HG02678 (cell line): ENCODE measurements at regions not wholly inside any gene's neighbourhood (a gene's known extent, or its start where the extent isn't known, plus 50 kb on each side); places are given as distances from the start of the nearest gene placed in this dataset.

Experiments used
- ATAC-seq: cut with Tn5 transposase; IDR thresholded peaks from one replicate; pipeline ENCODE4 v1.9.1; 2021; ENCODE audit warnings: mild to moderate bottlenecking, moderate library complexity; ENCODE audit not compliant: unreplicated experiment

DNA sequence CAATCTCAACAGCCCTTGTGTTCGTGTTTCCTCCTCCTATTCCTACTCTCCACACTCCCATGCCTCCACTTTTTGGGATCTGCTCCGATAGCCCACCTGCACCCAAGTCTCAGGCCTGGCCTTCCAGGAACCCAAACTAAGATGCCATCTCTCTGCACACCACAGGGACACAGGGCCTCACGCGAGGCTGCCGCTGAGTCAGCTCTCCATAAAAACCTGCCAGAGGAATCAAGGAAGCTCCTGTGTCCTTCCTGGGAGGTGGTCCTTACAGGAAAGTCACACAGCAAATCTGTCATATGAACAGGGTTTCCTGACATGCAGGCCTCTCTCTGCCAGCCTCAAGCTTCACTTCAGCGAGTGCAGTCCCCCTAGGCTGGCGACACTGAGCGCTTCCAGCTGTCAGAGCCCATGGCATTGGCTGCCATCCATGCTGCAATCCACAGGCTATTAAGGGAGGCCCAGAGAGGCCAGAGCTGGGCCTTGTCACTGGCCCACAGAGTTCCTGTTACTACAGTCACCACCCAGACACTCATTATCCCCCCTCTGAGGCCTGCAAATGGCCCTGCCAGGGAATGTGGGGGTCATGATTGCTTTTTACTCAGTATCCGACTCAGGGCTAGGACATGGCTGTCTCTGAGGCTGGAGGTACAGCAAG is 151.4 kb downstream of the OAT start:
- ATAC-seq: no peak

DNA sequence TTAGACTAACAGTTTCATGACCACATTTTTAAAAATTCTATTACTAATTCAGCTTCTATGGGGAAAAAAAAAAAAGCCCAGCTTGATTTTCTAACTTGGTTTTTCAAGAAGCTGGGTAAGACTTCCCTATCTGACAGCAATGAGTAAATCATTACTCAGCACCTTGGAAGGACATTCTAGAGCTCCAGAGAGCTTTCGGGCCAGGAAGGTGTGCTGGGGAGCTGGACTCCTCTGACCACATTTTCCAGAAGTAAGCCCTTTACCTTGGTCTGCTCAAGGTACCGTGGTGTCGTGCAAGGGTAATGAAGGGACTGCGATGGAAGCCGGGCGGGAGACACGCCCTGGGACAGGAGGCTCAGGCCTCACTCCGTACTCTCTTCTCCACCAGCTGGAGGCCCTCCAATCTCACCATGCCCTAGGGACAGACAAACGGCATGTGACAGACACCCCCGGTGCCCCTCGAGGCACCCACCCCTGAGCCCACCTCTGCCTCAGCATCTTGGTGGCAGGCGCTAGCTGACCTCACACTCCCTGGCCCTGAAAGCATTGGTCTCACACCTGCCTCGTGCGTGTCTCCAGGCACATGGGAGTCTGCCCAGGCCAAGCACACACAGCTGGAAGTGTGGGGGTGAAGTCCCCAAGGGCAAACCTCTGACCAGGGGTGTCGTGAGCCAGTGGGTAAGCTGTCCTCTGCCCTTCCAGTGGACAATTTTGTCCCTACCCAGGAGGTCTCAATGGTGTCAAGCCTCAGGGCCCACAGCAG is 152.1 kb downstream of the OAT start:
- ATAC-seq: no peak

DNA sequence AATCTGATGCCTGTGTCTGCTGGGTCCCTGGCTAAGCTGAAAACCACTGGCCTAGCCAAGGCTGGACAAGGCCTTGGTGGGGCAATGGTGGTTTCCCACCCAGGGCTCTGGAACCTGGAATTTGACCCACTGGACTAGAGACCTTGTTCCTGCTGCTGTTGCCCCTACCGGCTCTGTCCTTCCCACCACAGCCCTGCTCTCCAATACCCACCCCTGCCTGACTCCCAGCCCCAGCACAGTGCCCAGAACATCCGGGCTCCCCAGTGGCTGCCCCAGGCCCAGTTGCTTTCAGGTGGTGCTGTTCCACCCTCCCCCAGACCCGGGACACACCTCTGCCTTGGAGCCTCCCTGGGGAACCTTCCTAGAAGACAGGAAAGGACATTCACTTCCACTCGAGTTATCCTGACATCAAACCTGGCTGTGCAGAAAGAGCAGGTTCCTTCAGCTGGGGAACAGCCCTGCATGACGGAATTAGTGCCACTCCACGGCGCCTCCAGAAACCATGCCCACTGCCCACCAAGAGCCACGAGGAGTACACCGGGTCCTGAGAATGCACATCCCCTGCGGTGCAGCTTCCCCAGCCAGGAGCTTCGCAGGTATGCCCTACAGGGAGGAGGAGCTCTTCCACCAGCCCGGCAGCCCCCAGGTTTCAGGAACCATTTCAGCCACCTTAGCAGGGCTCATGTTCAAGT is 152.8 kb downstream of the OAT start:
- ATAC-seq: no peak

DNA sequence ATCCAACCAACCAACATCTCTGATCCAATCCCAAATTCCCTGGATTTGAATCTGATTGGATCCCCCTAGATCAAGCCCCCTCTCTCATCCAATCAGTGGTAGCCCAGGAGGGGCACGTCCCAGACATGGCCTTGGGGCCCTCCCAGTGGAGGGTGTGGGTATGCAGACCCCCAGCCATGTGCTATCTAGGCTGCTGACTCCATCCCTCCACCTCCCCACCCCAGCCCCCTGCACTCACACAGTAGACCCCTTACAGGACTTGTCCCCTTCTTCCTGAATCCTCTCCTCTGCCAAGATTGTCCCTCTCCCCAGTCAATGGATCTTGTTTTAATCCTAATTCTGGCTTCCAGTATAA is 153.4 kb downstream of the OAT start:
- no peak for ATAC-seq

DNA sequence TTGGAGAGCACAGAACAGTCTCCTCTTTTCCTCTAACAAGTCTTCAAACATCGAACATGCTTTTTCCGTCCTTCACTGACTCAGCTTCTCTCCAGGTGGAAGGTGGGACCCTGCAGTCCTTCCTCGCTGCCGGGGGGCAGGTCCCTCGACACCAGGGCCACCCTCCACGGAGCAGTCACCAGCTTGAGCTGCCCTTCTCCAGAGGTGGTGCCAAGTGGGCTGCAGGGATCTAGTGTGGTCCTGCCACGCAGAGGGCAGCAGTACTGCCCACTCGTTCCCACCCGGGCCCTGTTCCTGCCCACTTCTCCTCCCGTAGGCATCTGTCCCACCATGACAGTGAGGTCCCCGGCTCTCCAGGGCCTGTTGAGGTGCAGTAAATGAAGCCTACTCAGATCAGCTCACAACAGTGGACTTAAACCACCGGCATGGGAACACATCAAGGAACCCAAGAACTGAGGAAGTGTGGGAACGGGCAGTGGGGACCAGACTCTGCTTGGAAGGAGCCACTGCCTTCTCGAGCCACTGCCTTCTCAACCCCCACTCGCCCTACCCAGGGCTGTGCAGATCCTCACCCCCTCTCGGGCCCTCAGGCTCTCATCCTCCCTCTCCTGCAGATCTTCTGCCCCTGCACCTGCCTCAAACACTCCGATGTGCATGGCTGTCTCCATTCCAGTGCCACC is 153.9 kb downstream of the OAT start:
- ATAC-seq: no peak

DNA sequence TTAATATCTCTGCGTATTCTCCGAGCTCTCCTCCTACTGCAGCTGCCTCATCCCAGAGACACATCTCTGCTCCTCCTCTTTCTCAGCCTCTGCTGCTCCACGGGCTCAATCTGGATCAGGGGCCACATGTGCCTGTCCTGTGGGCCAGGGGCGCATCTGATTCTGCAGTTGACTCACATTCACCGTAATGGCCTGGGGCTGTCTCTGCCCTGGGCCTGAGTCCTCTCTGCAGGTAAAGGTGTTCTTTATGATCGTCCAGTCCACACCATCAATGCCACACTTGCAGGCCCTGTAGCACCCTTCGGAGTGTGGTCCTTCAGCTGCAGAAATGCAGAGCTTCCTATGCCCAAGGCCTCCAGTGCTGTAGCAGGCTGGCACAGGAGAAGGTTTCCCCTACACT is 154.5 kb downstream of the OAT start:
- no peak for ATAC-seq

DNA sequence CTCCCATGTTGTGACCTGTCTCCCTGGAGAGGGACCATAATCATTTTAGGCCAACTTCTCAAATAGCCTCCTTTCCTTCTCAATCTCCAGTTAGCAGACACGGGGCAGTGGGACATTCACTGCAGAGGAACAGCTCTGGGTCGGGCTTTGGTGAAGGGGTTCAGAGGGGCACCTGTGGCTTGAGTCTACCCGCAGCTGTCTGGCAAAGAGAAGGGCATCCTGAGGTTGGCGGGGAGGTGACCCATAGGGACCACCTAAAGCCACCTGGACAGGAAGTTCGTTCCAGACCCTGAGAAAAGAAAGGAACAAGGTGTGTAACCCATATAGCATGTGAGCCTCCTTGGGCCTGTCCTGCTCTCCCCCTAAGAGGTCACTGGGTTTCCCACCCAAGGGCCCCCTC is 155.0 kb downstream of the OAT start:
- ATAC-seq: no peak

DNA sequence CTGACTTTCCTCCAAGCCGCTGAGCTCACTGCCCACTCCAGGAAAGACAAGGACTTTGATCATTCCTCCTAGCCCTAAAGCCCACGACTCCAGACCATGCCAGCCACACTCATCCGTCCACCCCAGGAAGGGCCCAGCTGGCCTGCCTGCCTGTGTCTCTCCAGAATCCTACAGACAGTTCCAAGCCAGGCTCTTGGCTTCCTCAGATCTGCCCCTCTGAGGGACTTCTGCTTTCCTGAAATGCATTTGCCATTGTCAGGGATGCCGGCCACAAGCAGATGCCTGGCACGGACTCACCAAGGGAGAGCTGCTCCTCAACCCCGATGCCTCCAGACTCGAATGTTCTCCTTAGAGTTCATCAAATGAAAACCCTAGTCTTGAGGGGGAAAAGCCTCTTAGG is 155.8 kb downstream of the OAT start:
- ATAC-seq: no peak

DNA sequence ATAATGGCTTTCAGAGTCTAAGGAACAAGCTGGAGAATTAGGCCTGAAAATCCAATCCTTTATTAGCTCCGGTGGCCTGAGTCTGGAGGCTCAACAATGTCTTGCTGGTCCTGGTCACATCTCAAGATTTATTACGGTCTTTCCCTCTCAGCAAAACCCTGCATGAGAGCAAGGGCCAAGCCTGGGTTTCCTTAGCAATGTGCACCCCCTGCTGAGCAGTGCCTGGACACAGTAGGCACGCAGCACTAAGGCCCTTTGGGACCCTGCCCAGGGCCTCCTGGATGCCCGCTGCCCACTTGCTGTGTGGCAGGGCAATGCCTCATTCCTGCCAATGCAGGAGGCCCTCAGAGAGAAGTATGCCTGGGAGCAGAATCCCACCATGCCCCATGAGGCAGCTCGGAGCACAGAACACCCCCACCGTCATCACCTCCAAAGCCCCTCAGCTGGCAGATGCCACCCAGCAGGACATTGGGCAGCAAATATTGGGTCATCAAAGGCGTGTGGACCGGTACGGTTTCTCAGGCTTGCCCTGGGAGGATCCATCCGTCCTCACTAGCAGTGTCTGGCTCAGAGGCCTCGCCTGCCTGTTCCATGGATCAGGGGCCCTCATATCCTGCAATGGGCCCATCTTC is 156.4 kb downstream of the OAT start:
- ATAC-seq: no peak

DNA sequence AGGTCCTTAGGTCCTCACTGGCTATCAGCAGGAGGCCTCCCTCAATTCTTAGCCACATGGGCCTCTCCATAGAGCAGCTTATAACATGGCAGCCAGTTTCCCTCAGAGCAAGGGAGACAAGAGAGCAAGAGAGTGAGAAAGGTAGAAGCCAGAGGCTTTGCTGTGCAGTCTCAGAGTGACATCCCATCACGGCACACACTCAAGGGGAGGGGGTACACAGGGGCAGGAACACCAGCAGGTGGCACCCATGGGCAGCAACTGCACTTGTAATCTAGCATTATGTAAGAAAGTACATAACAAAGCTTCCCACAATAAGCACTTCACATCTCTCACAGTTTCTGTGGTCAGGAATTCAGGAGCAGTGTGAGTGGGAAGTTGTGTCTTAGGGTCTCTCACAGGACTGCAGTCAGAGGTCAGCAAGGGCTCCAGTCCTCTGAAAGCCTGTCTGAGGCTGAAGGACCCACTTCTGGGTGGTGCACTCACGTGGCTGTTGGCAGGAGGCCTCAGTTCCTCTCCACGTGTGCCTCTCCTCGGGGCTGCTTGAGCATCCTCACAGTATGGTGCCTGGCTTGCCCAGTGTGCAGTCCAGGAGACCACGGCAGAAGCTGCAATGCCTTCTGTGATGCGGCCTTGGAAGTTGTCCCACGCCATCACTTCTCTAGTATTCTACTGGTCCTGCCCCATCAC is 159.4 kb downstream of the OAT start:
- ATAC-seq: no peak

DNA sequence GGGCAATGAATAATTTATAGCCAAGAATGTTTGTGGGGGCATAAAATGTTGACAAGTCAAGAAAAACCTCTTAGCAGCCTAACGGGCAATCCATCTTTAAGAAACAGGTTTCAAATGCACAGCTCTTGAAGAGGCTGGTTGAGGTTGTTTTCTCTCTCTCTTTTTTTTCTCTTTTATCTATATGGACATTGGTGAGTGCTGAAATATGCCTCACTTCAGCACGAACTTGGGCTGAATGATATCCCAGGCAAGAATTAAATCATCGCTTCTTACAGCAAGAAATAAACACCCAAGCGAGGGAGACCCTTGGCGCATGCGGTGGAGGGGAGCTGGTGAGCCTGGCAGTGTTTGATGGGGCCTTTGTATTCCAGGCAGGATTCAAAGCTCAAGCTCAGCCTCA is 160.9 kb downstream of the OAT start:
- no peak for ATAC-seq

DNA sequence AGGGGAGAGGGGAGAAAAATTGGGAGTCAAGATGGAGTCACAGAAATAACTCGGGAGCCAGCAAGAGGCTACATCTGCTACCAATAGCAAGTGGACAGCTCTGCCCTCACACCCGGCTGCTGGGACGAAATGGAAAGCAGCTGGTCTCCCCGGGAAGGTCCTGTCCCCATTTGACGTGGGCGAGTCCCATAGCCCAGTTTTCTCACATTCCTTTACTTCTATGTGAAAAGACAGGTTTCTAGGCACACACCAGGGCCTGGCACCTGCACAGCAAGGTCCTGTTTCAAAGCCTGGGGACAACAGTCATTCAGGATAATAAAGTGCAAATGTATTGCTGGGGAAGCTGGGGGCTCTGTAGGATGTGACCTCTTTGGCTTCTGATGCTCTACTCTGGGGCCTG is 162.6 kb downstream of the OAT start:
- ATAC-seq: no peak

DNA sequence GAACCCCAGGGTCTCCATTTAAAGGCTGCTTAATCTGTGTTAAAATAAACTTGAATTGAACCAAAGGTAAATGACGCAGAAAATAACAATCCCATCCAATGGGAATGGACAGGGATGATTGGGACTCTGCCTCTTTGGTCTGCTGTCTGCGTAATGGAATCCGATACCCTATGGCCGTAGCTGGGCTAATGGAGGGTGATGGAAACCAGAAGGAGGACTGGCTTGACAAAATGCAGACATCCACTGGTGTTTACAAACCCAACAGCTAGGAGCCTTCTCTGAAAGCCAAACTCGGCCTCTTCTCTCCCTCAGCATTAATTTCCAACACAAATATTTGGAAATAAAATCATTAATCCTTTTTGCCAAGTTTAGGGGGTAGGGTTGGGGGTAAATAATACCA is 162.2 kb upstream of the CHST15 start:
- no peak for ATAC-seq

DNA sequence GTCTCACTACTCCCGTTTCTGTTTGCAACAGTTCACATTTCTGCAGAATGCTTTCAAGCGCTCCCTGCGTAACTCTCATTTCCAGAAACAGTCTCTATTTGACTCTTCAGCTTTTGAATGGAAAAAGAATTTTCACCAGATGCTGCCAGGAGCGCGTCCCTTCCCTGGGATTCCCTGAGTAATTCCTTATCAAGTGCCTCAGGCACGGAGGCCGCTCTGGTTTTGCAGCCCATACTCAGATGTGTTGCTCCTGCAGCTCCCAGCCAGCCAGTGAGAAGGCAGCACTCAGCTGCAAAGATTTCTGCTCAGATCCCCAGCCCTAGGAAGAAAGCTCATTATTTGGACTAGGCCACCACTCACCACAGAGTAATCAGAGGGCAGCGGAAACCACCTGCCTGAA is 161.1 kb upstream of the CHST15 start:
- no peak for ATAC-seq

DNA sequence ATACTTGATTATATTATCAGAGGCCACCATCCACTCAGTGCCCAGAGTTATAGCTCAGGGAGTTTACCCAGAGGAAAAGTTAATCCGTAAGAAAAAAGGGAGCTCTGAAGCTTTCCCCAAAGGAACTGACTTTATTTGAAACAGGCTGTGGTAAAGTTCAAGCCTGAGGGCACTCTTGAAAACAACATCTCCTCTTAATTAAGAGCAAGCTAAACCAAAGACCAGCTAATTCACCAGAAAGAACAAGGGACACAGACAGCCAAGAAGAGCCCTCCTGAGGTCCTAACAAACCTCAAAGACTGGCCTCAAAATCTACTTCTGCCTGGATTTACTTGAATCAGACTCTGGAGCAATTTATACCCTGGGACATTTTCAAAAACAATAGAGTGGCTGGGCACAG is 159.6 kb upstream of the CHST15 start:
- ATAC-seq: no peak

DNA sequence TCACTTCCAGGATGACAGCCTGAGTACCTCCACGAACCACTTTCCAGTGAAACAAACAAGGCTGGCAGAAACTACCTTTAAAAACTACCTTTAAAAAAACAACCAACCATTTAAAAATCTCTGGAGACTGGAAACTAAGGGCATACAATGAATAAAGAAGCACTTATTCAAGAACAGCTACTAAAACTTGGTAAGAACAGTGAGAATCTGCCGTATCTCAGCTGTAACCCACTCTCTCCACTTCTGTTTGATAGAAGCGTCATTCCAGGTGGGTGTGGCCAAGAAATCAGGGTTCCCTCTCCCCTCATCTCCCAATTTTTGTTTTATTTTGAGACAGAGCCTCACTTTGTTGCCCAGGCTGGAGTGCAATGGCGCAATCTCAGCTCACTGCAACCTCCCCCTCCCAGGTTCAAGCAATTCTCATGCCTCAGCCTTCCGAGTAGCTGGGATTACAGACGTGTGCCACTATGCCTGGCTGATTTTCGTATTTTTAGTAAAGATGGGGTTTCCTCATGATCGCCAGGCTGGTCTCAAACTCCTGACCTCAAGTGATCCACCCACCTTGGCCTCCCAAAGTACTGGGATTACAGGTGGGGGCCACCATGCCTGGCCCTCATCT is 158.8 kb upstream of the CHST15 start:
- ATAC-seq: no peak

DNA sequence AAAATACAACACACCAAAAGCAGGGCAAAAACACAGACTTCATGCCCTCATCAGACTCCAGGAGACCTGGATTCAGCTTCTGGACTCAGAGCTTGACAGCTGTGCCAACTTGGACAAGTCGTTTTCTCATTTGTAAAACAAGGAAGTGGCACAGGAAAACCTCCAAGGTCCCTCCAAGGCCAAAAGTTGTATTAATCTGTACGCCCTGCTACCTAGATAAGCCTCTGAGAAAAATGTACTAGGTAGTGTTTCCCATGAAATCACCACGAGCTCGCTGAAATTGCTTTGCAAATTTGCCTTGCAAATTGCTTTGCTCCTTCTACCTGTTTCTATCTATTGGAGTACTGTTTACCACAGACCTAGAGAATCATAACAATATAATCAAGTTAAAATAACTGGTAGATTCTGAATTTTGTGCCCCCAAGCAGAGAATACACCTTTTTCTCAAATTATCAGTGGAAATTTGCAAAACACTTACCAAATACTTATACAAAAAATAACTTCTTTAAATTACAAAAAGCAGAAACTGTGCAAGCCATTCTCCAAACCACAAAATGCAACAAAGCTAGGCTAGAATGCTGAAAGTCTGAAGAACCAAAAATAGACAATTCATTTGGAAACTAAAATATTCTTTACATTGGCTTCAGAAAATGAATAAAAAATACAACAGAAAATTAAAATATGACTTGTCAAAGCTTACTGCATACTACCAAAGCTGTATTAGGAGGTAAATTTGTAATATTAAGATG is 158.1 kb upstream of the CHST15 start:
- ATAC-seq: no peak

DNA sequence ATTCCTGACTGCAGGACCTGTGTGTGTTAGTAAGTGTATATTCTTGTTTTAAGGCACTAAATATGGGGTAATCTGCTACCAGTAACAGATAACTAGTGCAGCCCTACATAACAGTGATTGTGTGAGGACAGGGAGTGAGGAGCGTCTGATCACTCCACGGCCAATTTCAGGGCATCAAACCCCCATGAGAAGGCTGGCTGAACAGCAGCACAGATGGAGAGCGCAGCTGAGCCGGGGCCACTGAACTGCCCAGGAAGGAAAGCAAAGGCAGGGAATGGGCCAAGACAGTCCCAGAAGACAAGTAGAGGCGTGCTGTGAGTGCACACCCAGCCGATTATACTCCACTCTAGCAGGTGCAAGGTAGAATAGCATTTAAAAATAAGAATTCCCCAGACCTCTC is 157.1 kb upstream of the CHST15 start:
- no peak for ATAC-seq

DNA sequence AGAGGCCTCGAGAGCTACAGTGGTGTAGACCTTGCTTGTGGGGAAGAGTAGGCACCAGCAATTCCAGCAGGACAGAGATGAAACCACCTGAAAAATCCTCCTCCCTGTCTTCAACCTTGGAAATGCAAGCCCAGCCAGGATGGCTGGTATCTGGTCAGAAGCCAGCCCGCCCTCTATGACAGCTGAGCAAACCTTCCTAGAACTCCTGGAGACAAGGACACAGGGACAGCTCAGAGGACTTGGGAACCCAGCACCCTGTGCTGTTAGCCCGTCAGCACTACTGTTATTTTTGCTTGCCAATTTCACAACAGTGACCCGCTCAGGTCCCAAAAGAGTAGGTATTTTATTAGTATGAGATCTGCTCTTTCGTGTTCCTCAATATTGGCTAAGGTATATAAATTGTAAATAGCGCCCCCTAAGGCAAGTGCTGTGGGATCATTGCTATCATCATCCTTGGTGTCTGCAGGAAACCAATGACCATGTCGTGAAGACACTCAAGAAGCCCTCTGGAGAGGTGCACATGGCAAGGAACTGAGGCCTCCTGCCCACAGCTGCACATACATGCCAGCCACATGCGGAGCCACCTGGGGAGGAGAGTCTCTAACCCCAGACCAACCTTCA is 156.5 kb upstream of the CHST15 start:
- ATAC-seq: no peak
